ENCODE measurements at regions not wholly inside any gene's neighbourhood (a gene's known extent, or its start where the extent isn't known, plus 50 kb on each side); places are given as distances from the start of the nearest gene placed in this dataset.

DNA sequence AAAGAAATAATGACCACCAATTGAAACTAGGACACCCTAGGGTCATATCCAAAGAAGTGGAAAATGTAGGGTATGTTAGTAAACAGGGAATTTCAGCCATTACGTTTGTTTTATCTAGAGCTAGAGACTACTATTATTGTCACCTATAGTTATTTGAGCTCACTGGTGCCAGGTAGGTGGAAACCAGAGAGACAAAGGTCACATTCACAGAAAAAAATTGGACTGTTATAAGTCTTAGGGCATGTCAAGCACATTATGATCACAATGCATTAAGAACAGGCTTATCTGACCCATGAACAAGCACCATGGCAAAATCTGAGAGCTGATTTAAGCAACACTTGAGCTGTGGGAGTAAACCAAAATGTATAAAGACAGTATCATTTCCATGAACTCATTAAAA is 530.1 kb upstream of the CITED2 start:
- Histone ChIP-seq H2AFZ (ENCODE audit: low read length) (no peak overlapping the region), H3K4me2 (ENCODE audit: insufficient read depth, low read length) (no peak overlapping the region), H3K4me3 (ENCODE audit: insufficient read depth, low read length) (no peak overlapping the region), H3K36me3 (ENCODE audit: insufficient read depth, low read length) (no peaks in the 10 kb centered on the region), H4K20me1 (ENCODE audit: insufficient read depth, low read length) (no peaks in the 10 kb centered on the region), H3K4me1 (ENCODE audit: insufficient read depth, low read length) (no peaks in the 10 kb centered on the region), H3K27ac (ENCODE audit: low read depth, low read length) (no peak overlapping the region), H3K27me3 (ENCODE audit: insufficient read depth, low read length) (no peaks in the 10 kb centered on the region), H3K9me3 (ENCODE audit: low read depth, low read length) (no peaks in the 10 kb centered on the region), H3K79me2 (ENCODE audit: insufficient read depth, low read length) (no peaks in the 10 kb centered on the region)
- TF ChIP-seq, protein P1, sequence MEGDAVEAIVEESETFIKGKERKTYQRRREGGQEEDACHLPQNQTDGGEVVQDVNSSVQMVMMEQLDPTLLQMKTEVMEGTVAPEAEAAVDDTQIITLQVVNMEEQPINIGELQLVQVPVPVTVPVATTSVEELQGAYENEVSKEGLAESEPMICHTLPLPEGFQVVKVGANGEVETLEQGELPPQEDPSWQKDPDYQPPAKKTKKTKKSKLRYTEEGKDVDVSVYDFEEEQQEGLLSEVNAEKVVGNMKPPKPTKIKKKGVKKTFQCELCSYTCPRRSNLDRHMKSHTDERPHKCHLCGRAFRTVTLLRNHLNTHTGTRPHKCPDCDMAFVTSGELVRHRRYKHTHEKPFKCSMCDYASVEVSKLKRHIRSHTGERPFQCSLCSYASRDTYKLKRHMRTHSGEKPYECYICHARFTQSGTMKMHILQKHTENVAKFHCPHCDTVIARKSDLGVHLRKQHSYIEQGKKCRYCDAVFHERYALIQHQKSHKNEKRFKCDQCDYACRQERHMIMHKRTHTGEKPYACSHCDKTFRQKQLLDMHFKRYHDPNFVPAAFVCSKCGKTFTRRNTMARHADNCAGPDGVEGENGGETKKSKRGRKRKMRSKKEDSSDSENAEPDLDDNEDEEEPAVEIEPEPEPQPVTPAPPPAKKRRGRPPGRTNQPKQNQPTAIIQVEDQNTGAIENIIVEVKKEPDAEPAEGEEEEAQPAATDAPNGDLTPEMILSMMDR (IDR thresholded peaks at IDR 0.05; ENCODE audit: extremely low read depth, low read depth, low read length), result no peak
- DNase-seq (ENCODE audit: insufficient read length, low spot score, missing footprints), result no peak

DNA sequence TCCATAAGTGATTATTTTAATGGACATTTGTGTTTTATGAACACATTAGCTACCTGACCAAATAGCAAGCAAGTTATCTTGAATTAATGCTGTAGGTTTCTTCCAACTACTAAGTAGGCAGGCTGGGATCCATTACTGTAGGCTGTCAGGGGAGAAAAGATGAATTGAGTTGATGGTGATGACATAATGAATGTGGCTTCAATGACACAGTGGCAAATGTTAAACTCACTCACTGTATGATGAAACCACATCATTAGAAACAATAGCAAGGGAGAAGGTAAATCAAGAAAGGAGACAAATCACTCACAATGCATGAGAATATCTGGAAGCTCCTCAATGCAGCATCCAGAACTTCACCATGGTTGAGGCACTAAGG is 529.7 kb upstream of the CITED2 start:
- Histone ChIP-seq H3K9me3 (ENCODE audit: low read depth, low read length) (no peaks in the 10 kb centered on the region), H3K27me3 (ENCODE audit: insufficient read depth, low read length) (no peaks in the 10 kb centered on the region), H4K20me1 (ENCODE audit: insufficient read depth, low read length) (no peaks in the 10 kb centered on the region), H2AFZ (ENCODE audit: low read length) (no peak overlapping the region), H3K36me3 (ENCODE audit: insufficient read depth, low read length) (no peaks in the 10 kb centered on the region), H3K79me2 (ENCODE audit: insufficient read depth, low read length) (no peaks in the 10 kb centered on the region), H3K4me1 (ENCODE audit: insufficient read depth, low read length) (no peaks in the 10 kb centered on the region), H3K27ac (ENCODE audit: low read depth, low read length) (no peak overlapping the region), H3K4me2 (ENCODE audit: insufficient read depth, low read length) (no peak overlapping the region), H3K4me3 (ENCODE audit: insufficient read depth, low read length) (no peak overlapping the region)
- DNase-seq (ENCODE audit: insufficient read length, low spot score, missing footprints), result no peak
- TF ChIP-seq, protein P1 (IDR thresholded peaks at IDR 0.05; ENCODE audit: extremely low read depth, low read depth, low read length), result no peak

DNA sequence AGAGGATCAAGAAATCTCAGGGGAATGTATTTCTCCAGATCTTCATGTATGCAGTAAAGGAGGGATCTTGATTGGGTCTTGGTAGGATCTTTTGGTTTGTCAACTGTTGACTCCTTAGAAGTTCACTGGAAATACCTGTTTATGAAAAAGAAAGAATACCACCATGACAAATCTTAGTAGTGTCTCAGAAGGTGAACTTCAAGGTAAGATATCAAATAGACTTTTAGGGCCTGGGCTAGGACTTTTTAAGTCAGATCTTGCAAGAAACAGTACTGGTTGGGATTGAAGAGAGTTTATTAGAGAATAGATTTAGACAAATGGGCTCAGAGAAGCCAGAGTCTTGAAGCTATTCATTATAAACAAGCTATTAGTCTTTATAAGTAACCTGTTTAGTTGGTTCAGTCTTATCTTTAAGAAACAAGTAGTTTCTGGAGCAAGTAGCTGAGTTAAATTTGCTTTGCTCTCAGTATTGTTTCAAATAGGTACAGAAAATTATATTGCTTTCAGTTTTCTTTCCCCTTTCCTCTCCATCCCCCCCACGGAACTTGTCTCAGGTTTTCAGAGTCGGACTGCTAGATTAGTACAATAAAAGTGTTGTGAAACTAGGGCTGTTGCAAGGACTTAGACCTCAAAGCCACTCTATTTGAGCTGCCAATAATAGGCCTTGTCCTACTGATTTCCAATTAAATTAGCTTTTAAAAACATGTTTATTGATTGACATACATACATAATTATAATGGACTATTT is 529.1 kb upstream of the CITED2 start:
- H3K27ac ChIP-seq (ENCODE audit: low read depth, low read length), result no peak overlapping the region
- no peaks in the 10 kb centered on the region for H3K4me1 ChIP-seq (ENCODE audit: insufficient read depth, low read length)
- H4K20me1 ChIP-seq (ENCODE audit: insufficient read depth, low read length), result no peaks in the 10 kb centered on the region
- H3K9me3 ChIP-seq (ENCODE audit: low read depth, low read length), result no peaks in the 10 kb centered on the region
- no peak overlapping the region for H3K4me2 ChIP-seq (ENCODE audit: insufficient read depth, low read length)
- H3K4me3 ChIP-seq (ENCODE audit: insufficient read depth, low read length), result no peak overlapping the region
- H3K36me3 ChIP-seq (ENCODE audit: insufficient read depth, low read length), result no peaks in the 10 kb centered on the region
- TF ChIP-seq, protein P1 (IDR thresholded peaks at IDR 0.05; ENCODE audit: extremely low read depth, low read depth, low read length), result no peak
- no peak overlapping the region for H2AFZ ChIP-seq (ENCODE audit: low read length)
- no peaks in the 10 kb centered on the region for H3K27me3 ChIP-seq (ENCODE audit: insufficient read depth, low read length)
- H3K79me2 ChIP-seq (ENCODE audit: insufficient read depth, low read length), result no peaks in the 10 kb centered on the region
- no peak for DNase-seq (ENCODE audit: insufficient read length, low spot score, missing footprints)

DNA sequence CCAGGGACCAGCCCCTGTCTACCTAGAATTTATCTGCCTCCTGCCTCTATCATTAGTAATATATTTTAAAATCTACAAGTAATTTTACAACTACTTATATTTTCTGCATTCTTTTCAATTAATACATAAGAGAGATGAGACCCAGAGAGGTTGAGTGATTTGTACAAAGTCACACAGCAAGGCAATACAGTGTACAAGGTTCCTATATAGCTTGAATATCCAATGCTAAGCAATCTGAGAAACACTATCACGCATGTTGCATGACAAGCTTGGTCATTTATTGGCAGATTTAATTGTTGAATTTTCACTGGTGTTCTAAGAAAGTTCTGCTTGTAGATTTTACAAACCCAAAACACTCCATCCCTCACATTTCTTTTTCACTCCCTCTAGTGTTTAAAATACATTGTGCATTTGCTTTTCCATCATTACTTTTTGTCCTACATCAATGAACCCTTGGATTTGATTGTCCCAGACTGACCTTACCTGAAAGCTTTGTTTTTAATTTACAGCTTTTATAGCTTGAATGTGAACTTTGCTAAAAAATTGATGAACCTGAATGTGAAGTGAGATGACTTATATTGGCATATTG is 520.9 kb upstream of the CITED2 start:
- Histone ChIP-seq H3K36me3 (ENCODE audit: insufficient read depth, low read length) (no peaks in the 10 kb centered on the region), H3K4me3 (ENCODE audit: insufficient read depth, low read length) (no peak overlapping the region), H3K4me2 (ENCODE audit: insufficient read depth, low read length) (no peak overlapping the region), H3K27ac (ENCODE audit: low read depth, low read length) (no peak overlapping the region), H3K4me1 (ENCODE audit: insufficient read depth, low read length) (no peaks in the 10 kb centered on the region), H3K27me3 (ENCODE audit: insufficient read depth, low read length) (no peaks in the 10 kb centered on the region), H3K9me3 (ENCODE audit: low read depth, low read length) (no peaks in the 10 kb centered on the region), H3K79me2 (ENCODE audit: insufficient read depth, low read length) (no peaks in the 10 kb centered on the region), H4K20me1 (ENCODE audit: insufficient read depth, low read length) (no peaks in the 10 kb centered on the region), H2AFZ (ENCODE audit: low read length) (no peak overlapping the region)
- DNase-seq (ENCODE audit: insufficient read length, low spot score, missing footprints), result no peak
- TF ChIP-seq, protein P1 (IDR thresholded peaks at IDR 0.05; ENCODE audit: extremely low read depth, low read depth, low read length), result peak; percentile 28
